ENCODE measurements at regions not wholly inside any gene's neighbourhood (a gene's known extent, or its start where the extent isn't known, plus 50 kb on each side); places are given as distances from the start of the nearest gene placed in this dataset.

GRCh38 chr3:59306436-59306835 lies 256.6 kb upstream of the CFAP20DC start:
- TF ChIP-seq CTCF (conservative IDR thresholded peaks at IDR 0.05; ENCODE audit: low read depth, low read length): no peak
- no peak for TF ChIP-seq EZH2 (IDR thresholded peaks at IDR 0.05; ENCODE audit: borderline replicate concordance, low read depth, low read length, poor library complexity, severe bottlenecking)
